Sigmoid colon (tissue), 4 donors: ENCODE measurements at regions not wholly inside any gene's neighbourhood (a gene's known extent, or its start where the extent isn't known, plus 50 kb on each side); places are given as distances from the start of the nearest gene placed in this dataset.

Experiments
- CTCF ChIP-seq, 4 experiments: fragments of 450-650 bp in 3 of 4; fragments of 200-600 bp in 1 of 4; IDR thresholded peaks; one replicate each; pipeline ENCODE4 v1.5.1; 2016 to 2019; ENCODE audit warnings: antibody characterized with exemption in 4 of 4, mild to moderate bottlenecking in 3 of 4, moderate library complexity in 2 of 4
- POLR2A ChIP-seq, 2 donors: fragments of 450-650 bp; IDR thresholded peaks; one replicate each; pipeline ENCODE4 v1.6.1; 2016; ENCODE audit warnings: antibody characterized with exemption in 2 of 2, mild to moderate bottlenecking in 2 of 2, moderate library complexity in 2 of 2
- POLR2AphosphoS5 ChIP-seq, 4 donors: sonication (generic); formaldehyde crosslinking; IDR thresholded peaks; one replicate each; pipeline ENCODE4 v1.6.1; 2017; ENCODE audit warnings: antibody characterized with exemption in 4 of 4

GRCh38 chr14:44412858-44413569 is 94.1 kb downstream of the FSCB start:
- TF ChIP-seq POLR2A (IDR thresholded peaks at IDR 0.05) = no peak
- no peak for TF ChIP-seq CTCF (IDR thresholded peaks at IDR 0.05)
- TF ChIP-seq POLR2AphosphoS5 (IDR thresholded peaks at IDR 0.05) = no peak
